GM23248 (cell line): ENCODE measurements at regions not wholly inside any gene's neighbourhood (a gene's known extent, or its start where the extent isn't known, plus 50 kb on each side); places are given as distances from the start of the nearest gene placed in this dataset.

Experiments
- EZH2 ChIP-seq: fragments of 200-600 bp; sonication (generic); IDR thresholded peaks from 2 replicates; pipeline ENCODE4 v1.6.1; 2018; ENCODE audit warnings: antibody characterized with exemption, mild to moderate bottlenecking; ENCODE audit not compliant: insufficient read depth, poor library complexity, severe bottlenecking
- EZH2phosphoT487 ChIP-seq: fragments of 200-600 bp; sonication (generic); IDR thresholded peaks from 2 replicates; pipeline ENCODE4 v1.6.1; 2018; ENCODE audit warnings: antibody characterized with exemption, moderate library complexity, mild to moderate bottlenecking, low read depth; ENCODE audit not compliant: insufficient read depth

GRCh38 chr2:3079959-3080948, 297.4 kb downstream of the EIPR1 start:
- TF ChIP-seq EZH2, result no peak
- TF ChIP-seq EZH2phosphoT487, result no peak
